IMR-90 (cell line): ENCODE measurements at regions not wholly inside any gene's neighbourhood (a gene's known extent, or its start where the extent isn't known, plus 50 kb on each side); places are given as distances from the start of the nearest gene placed in this dataset.

Source experiments
- ATAC-seq: fragments of 200-7000 bp; cut with Tn5 transposase; 2 replicates; pipeline ENCODE4 v1.9.1; 2020; ENCODE audit warnings: low read depth, mild to moderate bottlenecking, moderate library complexity
- BruUV-seq: library from RNA; stranded (reverse); fragments of 400-500 nt; replicated peaks from 2 replicates; lab custom pipeline; 2021; lab: Mats Ljungman, UMichigan
- CTCF ChIA-PET: fragments of 300-600 bp; formaldehyde crosslinking; extraction: SDS; loops from one replicate; lab custom pipeline; 2021; ENCODE audit warnings: antibody characterized with exemption; lab: Yijun Ruan, JAX
- POLR2A ChIA-PET: fragments of 300-600 bp; sonication (Branson Sonifier 250); formaldehyde crosslinking; loops from one replicate; lab custom pipeline; 2022; ENCODE audit warnings: antibody characterized with exemption; ENCODE audit not compliant: unreplicated experiment; lab: Charles Lee
- DNase-seq: peaks from one replicate; pipeline ENCODE4 v3.0.0; 2013
- H2AFZ ChIP-seq: replicated peaks from 2 replicates; pipeline ENCODE3; 2013; ENCODE audit warnings: low read length, mild to moderate bottlenecking; ENCODE audit not compliant: poor library complexity
- H2AK5ac ChIP-seq: 2 replicates; pipeline ENCODE4 v1.6.1; 2013; ENCODE audit warnings: low read depth, low read length, inconsistent platforms
- H2AK9ac ChIP-seq: replicated peaks from 2 replicates; pipeline ENCODE3; 2013; ENCODE audit warnings: mild to moderate bottlenecking, low read depth, low read length, moderate library complexity; ENCODE audit not compliant: poor library complexity
- H2BK120ac ChIP-seq: 2 replicates; pipeline ENCODE4 v1.6.1; 2013; ENCODE audit warnings: low read depth, low read length, inconsistent platforms
- H2BK15ac ChIP-seq: 3 replicates; pipeline ENCODE4 v1.6.1; 2013; ENCODE audit warnings: low read depth, low read length, inconsistent platforms
- H2BK20ac ChIP-seq: 2 replicates; pipeline ENCODE4 v1.6.1; 2013; ENCODE audit warnings: low read depth, mild to moderate bottlenecking, inconsistent platforms, low read length, moderate library complexity
- H2BK5ac ChIP-seq: 2 replicates; pipeline ENCODE4 v1.6.1; 2013; ENCODE audit warnings: mild to moderate bottlenecking, low read depth, low read length, inconsistent platforms; ENCODE audit not compliant: poor library complexity, severe bottlenecking
- H3K14ac ChIP-seq: replicated peaks from 2 replicates; pipeline ENCODE4 v1.6.1; 2013; ENCODE audit warnings: low read depth, low read length, inconsistent platforms
- H3K18ac ChIP-seq: 2 replicates; pipeline ENCODE4 v1.6.1; 2013; ENCODE audit warnings: low read depth, low read length, control low read depth
- H3K23ac ChIP-seq: 2 replicates; pipeline ENCODE4 v1.6.1; 2013; ENCODE audit warnings: low read depth, low read length, inconsistent platforms
- H3K27ac ChIP-seq: 2 replicates; pipeline ENCODE4 v1.5.1; 2013; ENCODE audit warnings: mild to moderate bottlenecking, control low read depth, low read length; ENCODE audit not compliant: insufficient read depth
- H3K27me3 ChIP-seq: 2 replicates; pipeline ENCODE4 v1.6.1; 2013; ENCODE audit warnings: low read length; ENCODE audit not compliant: control insufficient read depth, insufficient read depth
- H3K36me3 ChIP-seq: 2 replicates; pipeline ENCODE4 v1.6.1; 2013; ENCODE audit warnings: low read length, mixed read lengths; ENCODE audit not compliant: control insufficient read depth, insufficient read depth
- H3K4ac ChIP-seq: 2 replicates; pipeline ENCODE4 v1.6.1; 2013; ENCODE audit warnings: low read depth, low read length, inconsistent platforms
- H3K4me1 ChIP-seq: 2 replicates; pipeline ENCODE4 v1.6.1; 2013; ENCODE audit warnings: low read length, mixed read lengths; ENCODE audit not compliant: control insufficient read depth, insufficient read depth
- H3K4me2 ChIP-seq: 2 replicates; pipeline ENCODE4 v1.6.1; 2013; ENCODE audit warnings: low read depth, mild to moderate bottlenecking, control low read depth, low read length, moderate library complexity
- H3K4me3 ChIP-seq: 2 replicates; pipeline ENCODE4 v1.5.1; 2013; ENCODE audit warnings: low read depth, mild to moderate bottlenecking, control low read depth, low read length, moderate library complexity; ENCODE audit not compliant: insufficient read depth
- H3K56ac ChIP-seq: 2 replicates; pipeline ENCODE4 v1.6.1; 2013; ENCODE audit warnings: low read length, inconsistent platforms; ENCODE audit not compliant: insufficient read depth; ENCODE audit errors: extremely low read depth
- H3K79me1 ChIP-seq, 2 experiments: 2 replicates each; pipeline ENCODE4 v1.6.1; 2013; ENCODE audit warnings: low read length in 2 of 2, inconsistent platforms in 1 of 2, low read depth in 1 of 2
- H3K9ac ChIP-seq: 2 replicates; pipeline ENCODE4 v1.6.1; 2013; ENCODE audit warnings: low read depth, low read length, control low read depth
- H3K9me1 ChIP-seq: 2 replicates; pipeline ENCODE4 v1.6.1; 2013; ENCODE audit warnings: low read length, inconsistent platforms; ENCODE audit not compliant: insufficient read depth
- H3K9me3 ChIP-seq: 2 replicates; pipeline ENCODE4 v1.6.1; 2013; ENCODE audit warnings: low read length; ENCODE audit not compliant: control insufficient read depth, insufficient read depth
- H4K20me1 ChIP-seq: 2 replicates; pipeline ENCODE4 v1.6.1; 2013; ENCODE audit warnings: low read length, inconsistent platforms; ENCODE audit not compliant: insufficient read depth
- H4K5ac ChIP-seq: 2 replicates; pipeline ENCODE4 v1.6.1; 2013; ENCODE audit warnings: mild to moderate bottlenecking, low read depth, low read length, control low read depth
- H4K8ac ChIP-seq, 2 experiments: 2 replicates each; pipeline ENCODE4 v1.6.1; 2013; ENCODE audit warnings: low read depth in 2 of 2, low read length in 2 of 2, control low read depth in 1 of 2, inconsistent platforms in 1 of 2
- H4K91ac ChIP-seq: 2 replicates; pipeline ENCODE4 v1.6.1; 2013; ENCODE audit warnings: low read depth, low read length, inconsistent platforms; ENCODE audit not compliant: insufficient read depth
- BHLHE40 ChIP-seq: fragments of 150-350 bp; IDR thresholded peaks from 2 replicates; pipeline ENCODE4 v1.6.1; 2016; ENCODE audit warnings: mild to moderate bottlenecking, low read depth, low read length
- CEBPB ChIP-seq: IDR thresholded peaks from 2 replicates; pipeline ENCODE4 v1.6.1; 2012; ENCODE audit warnings: low read depth, low read length, improper control_type of control experiment
- CHD1 ChIP-seq: IDR thresholded peaks from 2 replicates; pipeline ENCODE4 v1.6.1; 2012; ENCODE audit warnings: low read depth, low read length, improper control_type of control experiment
- CTCF ChIP-seq: conservative IDR thresholded peaks from 2 replicates; pipeline ENCODE4 v1.5.1; 2012; ENCODE audit warnings: mild to moderate bottlenecking, low read depth, low read length, improper control_type of control experiment
- FOS ChIP-seq: fragments of 150-350 bp; IDR thresholded peaks from 2 replicates; pipeline ENCODE4 v1.6.1; 2016; ENCODE audit warnings: low read depth, low read length
- MAFK ChIP-seq: IDR thresholded peaks from 2 replicates; pipeline ENCODE4 v1.6.1; 2012; ENCODE audit warnings: low read depth, low read length, improper control_type of control experiment
- MAZ ChIP-seq: IDR thresholded peaks from 2 replicates; pipeline ENCODE4 v1.6.1; 2012; ENCODE audit warnings: low read depth, mild to moderate bottlenecking, low read length, improper control_type of control experiment, moderate library complexity, borderline replicate concordance
- MXI1 ChIP-seq: IDR thresholded peaks from 2 replicates; pipeline ENCODE4 v1.6.1; 2012; ENCODE audit warnings: low read depth, mild to moderate bottlenecking, low read length, moderate library complexity, borderline replicate concordance
- NFE2L2 ChIP-seq: fragments of 150-350 bp; IDR thresholded peaks from 2 replicates; pipeline ENCODE4 v1.6.1; 2016; ENCODE audit warnings: low read depth, mild to moderate bottlenecking, low read length
- POLR2A ChIP-seq: IDR thresholded peaks from 2 replicates; pipeline ENCODE4 v1.6.1; 2012; ENCODE audit warnings: mild to moderate bottlenecking, low read depth, low read length
- RAD21 ChIP-seq: IDR thresholded peaks from 2 replicates; pipeline ENCODE4 v1.6.1; 2012; ENCODE audit warnings: low read length, improper control_type of control experiment
- RCOR1 ChIP-seq: IDR thresholded peaks from 2 replicates; pipeline ENCODE4 v1.6.1; 2012; ENCODE audit warnings: mild to moderate bottlenecking, low read length, improper control_type of control experiment; ENCODE audit not compliant: insufficient replicate concordance
- RFX5 ChIP-seq: IDR thresholded peaks from 2 replicates; pipeline ENCODE4 v1.8.0; 2012; ENCODE audit warnings: low read depth, mild to moderate bottlenecking, low read length, moderate library complexity
- SMC3 ChIP-seq: fragments of 150-350 bp; IDR thresholded peaks from 2 replicates; pipeline ENCODE4 v1.6.1; 2016; ENCODE audit warnings: low read depth, mild to moderate bottlenecking, antibody characterized with exemption, low read length, moderate library complexity
- USF2 ChIP-seq: fragments of 150-350 bp; IDR thresholded peaks from 2 replicates; pipeline ENCODE4 v1.6.1; 2017; ENCODE audit warnings: mild to moderate bottlenecking, antibody characterized with exemption, low read length, low read depth
- WGBS, 2 experiments: methylation state at CpG; one replicate each; pipeline versions ENCODE4 v1.1.5 to v1.1.7; 2013; ENCODE audit warnings: missing lambda C conversion rate in 2 of 2; ENCODE audit not compliant: insufficient read length in 1 of 2; ENCODE audit errors: extremely low coverage in 2 of 2; 5-methylcytosine and 5-hydroxymethylcytosine counted together
- dilution Hi-C: fragments of 300-500 bp; cut with HindIII; formaldehyde crosslinking; loops from one replicate; pipeline ENCODE4 v1.14.3; 2018; ENCODE audit warnings: low sequenced_read_pairs; ENCODE audit not compliant: unreplicated experiment
- in situ Hi-C: fragments of 300-500 bp; cut with MboI; formaldehyde crosslinking; loops from 3 replicates; pipeline ENCODE4 v1.14.3; 2019; ENCODE audit warnings: low sequenced_read_pairs, inconsistent platforms, mixed read lengths
- intact Hi-C: fragments of 100-400 bp; cut with micrococcal nuclease; formaldehyde crosslinking; loops from 2 replicates; pipeline ENCODE4 v1.10.0; 2022
- TF ChIP-seq, protein P1 (sequence below): fragments of 150-350 bp; IDR thresholded peaks from 2 replicates; pipeline ENCODE4 v1.6.1; 2016; ENCODE audit warnings: low read depth, mild to moderate bottlenecking, low read length, moderate library complexity, borderline replicate concordance

DNA sequence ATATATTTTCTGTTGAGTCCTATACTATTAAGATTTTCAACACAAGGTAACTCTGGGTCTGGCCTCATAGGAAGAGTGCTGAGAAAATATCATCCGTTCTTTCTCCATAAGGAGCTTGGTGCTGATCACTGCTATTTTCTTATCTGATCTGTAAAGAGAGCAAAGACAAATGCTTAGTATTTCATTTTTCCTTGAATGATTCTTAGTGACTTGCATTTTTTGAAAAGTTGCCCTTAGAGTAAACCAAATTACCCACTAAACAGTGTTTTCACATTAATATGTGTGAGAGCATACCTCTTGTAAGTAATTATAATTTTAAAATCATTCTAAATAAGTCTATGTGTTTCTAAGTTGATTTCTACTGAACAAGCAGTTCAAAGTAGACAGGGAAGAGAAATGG, 121.3 kb upstream of the CTSV start:
- no peak overlapping the region for H2BK20ac ChIP-seq
- H3K4me1 ChIP-seq, result no peaks in the 10 kb centered on the region
- dilution Hi-C loops (no loop called here), intact Hi-C loops (no loop called here), in situ Hi-C loops (no loop called here)
- no peak overlapping the region for H3K18ac ChIP-seq
- no peak overlapping the region for H2AK9ac ChIP-seq
- ChIA-PET CTCF (no interaction called here), POLR2A (no interaction called here)
- no TSS peak for BruUV-seq
- H2AFZ ChIP-seq, result no peak overlapping the region
- no peaks in the 10 kb centered on the region for H3K27me3 ChIP-seq
- H3K4ac ChIP-seq, result no peak overlapping the region
- H3K9me3 ChIP-seq, result no peaks in the 10 kb centered on the region
- no peaks in the 10 kb centered on the region for H4K20me1 ChIP-seq
- no peak overlapping the region for H3K27ac ChIP-seq
- no peak overlapping the region for H3K23ac ChIP-seq
- DNase-seq, result no peak
- H3K4me2 ChIP-seq, result no peak overlapping the region
- ATAC-seq, result no peak
- no peak overlapping the region for H2BK15ac ChIP-seq
- H3K56ac ChIP-seq, result no peak overlapping the region
- H3K79me1 ChIP-seq, result no peaks in the 10 kb centered on the region
- H2BK120ac ChIP-seq, result no peak overlapping the region
- no peak overlapping the region for H4K5ac ChIP-seq
- H4K8ac ChIP-seq, result no peak overlapping the region
- TF ChIP-seq, protein P1, sequence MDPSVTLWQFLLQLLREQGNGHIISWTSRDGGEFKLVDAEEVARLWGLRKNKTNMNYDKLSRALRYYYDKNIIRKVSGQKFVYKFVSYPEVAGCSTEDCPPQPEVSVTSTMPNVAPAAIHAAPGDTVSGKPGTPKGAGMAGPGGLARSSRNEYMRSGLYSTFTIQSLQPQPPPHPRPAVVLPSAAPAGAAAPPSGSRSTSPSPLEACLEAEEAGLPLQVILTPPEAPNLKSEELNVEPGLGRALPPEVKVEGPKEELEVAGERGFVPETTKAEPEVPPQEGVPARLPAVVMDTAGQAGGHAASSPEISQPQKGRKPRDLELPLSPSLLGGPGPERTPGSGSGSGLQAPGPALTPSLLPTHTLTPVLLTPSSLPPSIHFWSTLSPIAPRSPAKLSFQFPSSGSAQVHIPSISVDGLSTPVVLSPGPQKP, result no peak
- TF ChIP-seq FOS, result no peak
- TF ChIP-seq SMC3, result no peak
- TF ChIP-seq MXI1, result no peak
- no peak for TF ChIP-seq POLR2A
- TF ChIP-seq RFX5, result no peak
- no peak for TF ChIP-seq MAZ
- TF ChIP-seq CHD1, result no peak
- no peak for TF ChIP-seq RAD21
- TF ChIP-seq BHLHE40, result no peak
- no peak for TF ChIP-seq MAFK
- no peak for TF ChIP-seq USF2
- no peak for TF ChIP-seq NFE2L2
- no peak for TF ChIP-seq CTCF
- no peak for TF ChIP-seq CEBPB
- TF ChIP-seq RCOR1, result no peak
- no peak overlapping the region for H2BK5ac ChIP-seq
- H3K9ac ChIP-seq, result no peak overlapping the region
- no CpG with 5 or more reads among the region's 1 CpG for WGBS, 2 experiments
- H3K9me1 ChIP-seq, result no peaks in the 10 kb centered on the region
- H3K36me3 ChIP-seq, result no peaks in the 10 kb centered on the region
- H3K14ac ChIP-seq, result no peak overlapping the region
- no peak overlapping the region for H3K4me3 ChIP-seq
- no peak overlapping the region for H4K91ac ChIP-seq
- no peak overlapping the region for H2AK5ac ChIP-seq
